ENCODE measurements at regions not wholly inside any gene's neighbourhood (a gene's known extent, or its start where the extent isn't known, plus 50 kb on each side); places are given as distances from the start of the nearest gene placed in this dataset.

GRCh38 chr1:58064166-58064565, 482.4 kb downstream of the OMA1 start:
- TF ChIP-seq PATZ1 (CRISPR knock-in tag; IDR thresholded peaks at IDR 0.05; ENCODE audit: borderline replicate concordance) (no peak), PPARA (CRISPR knock-in tag; IDR thresholded peaks at IDR 0.05; ENCODE audit: borderline replicate concordance) (no peak), SNAI2 (CRISPR knock-in tag; IDR thresholded peaks at IDR 0.05) (no peak), TOX (CRISPR knock-in tag; IDR thresholded peaks at IDR 0.05; ENCODE audit: borderline replicate concordance) (no peak)

GRCh38 chr1:58063095-58063494, 483.4 kb downstream of the OMA1 start:
- no peak for ATAC-seq
- TF ChIP-seq TOX (CRISPR knock-in tag; IDR thresholded peaks at IDR 0.05; ENCODE audit: borderline replicate concordance) (no peak), OSR1 (CRISPR knock-in tag; IDR thresholded peaks at IDR 0.05) (no peak), CREB5 (CRISPR knock-in tag; IDR thresholded peaks at IDR 0.05; ENCODE audit: low read depth) (no peak), TSHZ2 (CRISPR knock-in tag; IDR thresholded peaks at IDR 0.05) (no peak), TCF4 (CRISPR knock-in tag; IDR thresholded peaks at IDR 0.05; ENCODE audit: borderline replicate concordance) (no peak), ZFP30 (CRISPR knock-in tag; IDR thresholded peaks at IDR 0.05) (no peak), ISL1 (CRISPR knock-in tag; IDR thresholded peaks at IDR 0.05) (no peak), PATZ1 (CRISPR knock-in tag; IDR thresholded peaks at IDR 0.05; ENCODE audit: borderline replicate concordance) (no peak), CSRNP3 (CRISPR knock-in tag; IDR thresholded peaks at IDR 0.05) (no peak), ZNF8 (CRISPR knock-in tag; IDR thresholded peaks at IDR 0.05) (no peak), CSDC2 (CRISPR knock-in tag; IDR thresholded peaks at IDR 0.05) (no peak), PPARA (CRISPR knock-in tag; IDR thresholded peaks at IDR 0.05; ENCODE audit: borderline replicate concordance) (no peak), SNAI2 (CRISPR knock-in tag; IDR thresholded peaks at IDR 0.05) (no peak), GLIS3 (CRISPR knock-in tag; IDR thresholded peaks at IDR 0.05) (no peak), ARNTL (CRISPR knock-in tag; IDR thresholded peaks at IDR 0.05; ENCODE audit: borderline replicate concordance, low read depth) (no peak)

More at GRCh38 chr1:58064166-58064565, 482.4 kb downstream of the OMA1 start:
- no peak for ATAC-seq

GRCh38 chr1:58062635-58063034, 483.9 kb downstream of the OMA1 start:
- no peak for ATAC-seq
- TF ChIP-seq ZNF565 (CRISPR knock-in tag; conservative IDR thresholded peaks at IDR 0.05; ENCODE audit: low read depth): no peak
- no peak for TF ChIP-seq CSDC2 (CRISPR knock-in tag; IDR thresholded peaks at IDR 0.05)
- no peak for TF ChIP-seq CSRNP3 (CRISPR knock-in tag; IDR thresholded peaks at IDR 0.05)
